BLaER1 (cell line): ENCODE measurements at regions not wholly inside any gene's neighbourhood (a gene's known extent, or its start where the extent isn't known, plus 50 kb on each side); places are given as distances from the start of the nearest gene placed in this dataset.
"Not testable (repeated sequence)": the region's sequence is repeated elsewhere in the genome, so short reads cannot be mapped to it uniquely, and the experiment has no call there.

ENCODE experiments used
- H3K27ac ChIP-seq: shearing (Covaris generic); formaldehyde crosslinking; 2 replicates; pipeline ENCODE4 v1.8.1; 2022
- H3K27me3 ChIP-seq: shearing (Covaris generic); formaldehyde crosslinking; 2 replicates; pipeline ENCODE4 v1.8.1; 2022
- H3K36me3 ChIP-seq: shearing (Covaris generic); formaldehyde crosslinking; 2 replicates; pipeline ENCODE4 v1.8.1; 2022
- H3K4me1 ChIP-seq: shearing (Covaris generic); formaldehyde crosslinking; 2 replicates; pipeline ENCODE4 v1.8.1; 2022
- H3K4me2 ChIP-seq: shearing (Covaris generic); formaldehyde crosslinking; 2 replicates; pipeline ENCODE4 v1.8.1; 2022
- H3K4me3 ChIP-seq: shearing (Covaris generic); formaldehyde crosslinking; 2 replicates; pipeline ENCODE4 v1.8.1; 2022
- H3K9ac ChIP-seq: shearing (Covaris generic); formaldehyde crosslinking; 2 replicates; pipeline ENCODE4 v1.8.1; 2022
- H3K9me3 ChIP-seq: shearing (Covaris generic); formaldehyde crosslinking; 2 replicates; pipeline ENCODE4 v1.8.1; 2022
- H4K20me1 ChIP-seq: shearing (Covaris generic); formaldehyde crosslinking; 2 replicates; pipeline ENCODE4 v1.8.1; 2022
- Cebpa-rat ChIP-seq: shearing (Covaris generic); IDR thresholded peaks from 2 replicates; pipeline ENCODE4 v1.8.1; 2022

GRCh38 chr3:75332794-75333193, 331.3 kb upstream of the FRG2C start:
- no peak overlapping the region for H3K4me3 ChIP-seq
- H3K27me3 ChIP-seq: no peaks in the 10 kb centered on the region
- no peak overlapping the region for H3K4me2 ChIP-seq
- no peak overlapping the region for H3K9ac ChIP-seq
- no peaks in the 10 kb centered on the region for H3K36me3 ChIP-seq
- no peak for TF ChIP-seq Cebpa-rat
- H3K4me1 ChIP-seq: peaks cover 12% of the 10 kb centered on the region
- H3K9me3 ChIP-seq: no peaks in the 10 kb centered on the region
- H3K27ac ChIP-seq: no peak overlapping the region
- no peaks in the 10 kb centered on the region for H4K20me1 ChIP-seq

GRCh38 chr3:75334299-75334698, 329.8 kb upstream of the FRG2C start:
- Histone ChIP-seq H3K9me3 (no peaks in the 10 kb centered on the region), H4K20me1 (no peaks in the 10 kb centered on the region), H3K4me1 (peaks cover 8% of the 10 kb centered on the region), H3K27ac (no peak overlapping the region), H3K27me3 (no peaks in the 10 kb centered on the region), H3K4me2 (no peak overlapping the region), H3K4me3 (no peak overlapping the region), H3K9ac (no peak overlapping the region), H3K36me3 (no peaks in the 10 kb centered on the region)
- no peak for TF ChIP-seq Cebpa-rat

- Histone ChIP-seq H3K27ac (no peak overlapping the region), H3K9ac (no peak overlapping the region), H3K4me2 (no peak overlapping the region)
These were observed 326.8 kb upstream of the FRG2C start for GRCh38 chr3:75337226-75337900.

GRCh38 chr3:75338342-75338741, 325.8 kb upstream of the FRG2C start:
- no peaks in the 10 kb centered on the region for H3K36me3 ChIP-seq
- no peaks in the 10 kb centered on the region for H3K27me3 ChIP-seq
- H3K9ac ChIP-seq: no peak overlapping the region
- H3K4me3 ChIP-seq: no peak overlapping the region
- H3K4me1 ChIP-seq: peaks cover 17% of the 10 kb centered on the region
- no peak overlapping the region for H3K4me2 ChIP-seq
- H4K20me1 ChIP-seq: no peaks in the 10 kb centered on the region
- TF ChIP-seq Cebpa-rat: no peak
- H3K27ac ChIP-seq: no peak overlapping the region
- H3K9me3 ChIP-seq: no peaks in the 10 kb centered on the region

More at GRCh38 chr3:75337226-75337900, 326.8 kb upstream of the FRG2C start:
- TF ChIP-seq Cebpa-rat: no peak
- Histone ChIP-seq H3K4me1 (peaks cover 17% of the 10 kb centered on the region), H3K9me3 (no peaks in the 10 kb centered on the region), H3K4me3 (no peak overlapping the region), H3K27me3 (no peaks in the 10 kb centered on the region), H4K20me1 (no peaks in the 10 kb centered on the region), H3K36me3 (no peaks in the 10 kb centered on the region)

- H3K4me2 ChIP-seq: peak overlapping the region; percentile 74
- no peak for TF ChIP-seq Cebpa-rat
- H3K9ac ChIP-seq: peak overlapping the region; percentile 7; the same call in 1 of the 2 replicates
- H3K36me3 ChIP-seq: no peaks in the 10 kb centered on the region
- H3K4me3 ChIP-seq: no peak overlapping the region
- H3K27ac ChIP-seq: 0 out of 2 replicates have a peak overlapping the region, but pooled peaks have one; percentile 30
- H3K27me3 ChIP-seq: no peaks in the 10 kb centered on the region
- no peaks in the 10 kb centered on the region for H4K20me1 ChIP-seq
- peaks cover 17% of the 10 kb centered on the region for H3K4me1 ChIP-seq
- no peaks in the 10 kb centered on the region for H3K9me3 ChIP-seq
These were observed 322.6 kb upstream of the FRG2C start for GRCh38 chr3:75341324-75342067.

- Histone ChIP-seq H3K4me3 (no peak overlapping the region), H3K27me3 (no peaks in the 10 kb centered on the region), H3K36me3 (no peaks in the 10 kb centered on the region), H3K4me1 (peaks cover 17% of the 10 kb centered on the region), H3K27ac (no peak overlapping the region), H3K9ac (no peak overlapping the region), H3K9me3 (no peaks in the 10 kb centered on the region), H3K4me2 (no peak overlapping the region), H4K20me1 (no peaks in the 10 kb centered on the region)
- TF ChIP-seq Cebpa-rat: no peak
These were observed 321.7 kb upstream of the FRG2C start for GRCh38 chr3:75342425-75342824.

- H3K9me3 ChIP-seq, H3K27ac ChIP-seq, H3K27me3 ChIP-seq: not testable (repeated sequence)
These were observed 313.6 kb upstream of the FRG2C start for GRCh38 chr3:75350536-75350935.

GRCh38 chr3:75362086-75362784, 301.9 kb upstream of the FRG2C start:
- not testable (repeated sequence) for H3K27me3 ChIP-seq, H3K27ac ChIP-seq, H3K9ac ChIP-seq, H3K4me1 ChIP-seq, H3K36me3 ChIP-seq, H3K4me2 ChIP-seq, H3K4me3 ChIP-seq, H4K20me1 ChIP-seq, H3K9me3 ChIP-seq

More at GRCh38 chr3:75350536-75350935, 313.6 kb upstream of the FRG2C start:
- not testable (repeated sequence) for H3K4me1 ChIP-seq, H3K36me3 ChIP-seq, H3K4me3 ChIP-seq, H4K20me1 ChIP-seq, H3K4me2 ChIP-seq, H3K9ac ChIP-seq

GRCh38 chr3:75372964-75373363, 291.2 kb upstream of the FRG2C start:
- H3K4me2 ChIP-seq, H3K4me3 ChIP-seq, H3K9ac ChIP-seq, H3K27me3 ChIP-seq, H3K27ac ChIP-seq, H3K4me1 ChIP-seq, H3K36me3 ChIP-seq, H4K20me1 ChIP-seq, H3K9me3 ChIP-seq: not testable (repeated sequence)

GRCh38 chr3:75379840-75380239, 284.3 kb upstream of the FRG2C start:
- not testable (repeated sequence) for H3K27ac ChIP-seq, H4K20me1 ChIP-seq, H3K27me3 ChIP-seq, H3K36me3 ChIP-seq, H3K9ac ChIP-seq, H3K4me3 ChIP-seq, H3K9me3 ChIP-seq
- Histone ChIP-seq H3K4me2 (peak overlapping the region; percentile 51; the same call in 1 of the 2 replicates), H3K4me1 (peaks cover 36% of the 10 kb centered on the region)
